ENCODE measurements at regions not wholly inside any gene's neighbourhood (a gene's known extent, or its start where the extent isn't known, plus 50 kb on each side); places are given as distances from the start of the nearest gene placed in this dataset.

- no peak for DNase-seq
Measured at GRCh38 chr6:106918115-106918514, 56.4 kb downstream of the CD24 start.

GRCh38 chr6:106916891-106917290, 57.6 kb downstream of the CD24 start:
- no peak for DNase-seq

GRCh38 chr6:106913676-106914280, 60.8 kb downstream of the CD24 start:
- DNase-seq = no peak

GRCh38 chr6:106913111-106913510, 61.4 kb downstream of the CD24 start:
- no peak for DNase-seq

GRCh38 chr6:106912091-106912490, 62.4 kb downstream of the CD24 start:
- no peak for DNase-seq

GRCh38 chr6:106910999-106911949, 63.3 kb downstream of the CD24 start:
- DNase-seq = no peak

GRCh38 chr6:106908386-106908840, 66.1 kb downstream of the CD24 start:
- no peak for DNase-seq

- DNase-seq = no peak
Measured at GRCh38 chr6:106907754-106908153, 66.8 kb downstream of the CD24 start.

GRCh38 chr6:106906232-106906631, 68.3 kb downstream of the CD24 start:
- DNase-seq = no peak

GRCh38 chr6:106903299-106903698, 71.2 kb downstream of the CD24 start:
- DNase-seq = no peak

- DNase-seq = no peak
Measured at GRCh38 chr6:106901062-106901461, 73.5 kb downstream of the CD24 start.

GRCh38 chr6:106899697-106900096, 74.8 kb downstream of the CD24 start:
- no peak for DNase-seq

- DNase-seq = no peak
Measured at GRCh38 chr6:106897580-106897979, 76.9 kb downstream of the CD24 start.

GRCh38 chr6:106895703-106896040, 78.9 kb downstream of the CD24 start:
- no peak for DNase-seq

GRCh38 chr6:106894978-106895702, 79.4 kb downstream of the CD24 start:
- no peak for DNase-seq

GRCh38 chr6:106892186-106892585, 82.3 kb downstream of the CD24 start:
- DNase-seq = no peak

- DNase-seq = no peak
Measured at GRCh38 chr6:106890447-106890846, 84.1 kb downstream of the CD24 start.

- DNase-seq = no peak
Measured at GRCh38 chr6:106889692-106890091, 84.8 kb downstream of the CD24 start.

GRCh38 chr6:106886922-106887797, 87.4 kb downstream of the CD24 start:
- no peak for DNase-seq

- DNase-seq = no peak
Measured at GRCh38 chr6:106886081-106886843, 88.3 kb downstream of the CD24 start.

GRCh38 chr6:106885679-106886078, 88.8 kb downstream of the CD24 start:
- DNase-seq = no peak

GRCh38 chr6:106884576-106884975, 90.0 kb downstream of the CD24 start:
- no peak for DNase-seq
